ENCODE measurements at regions not wholly inside any gene's neighbourhood (a gene's known extent, or its start where the extent isn't known, plus 50 kb on each side); places are given as distances from the start of the nearest gene placed in this dataset.

- no peak for TF ChIP-seq CTCF (IDR thresholded peaks at IDR 0.05)
Observed at GRCh38 chr17:13864521-13864920, 204.8 kb upstream of the COX10 start.

GRCh38 chr17:13865650-13866049 is 203.7 kb upstream of the COX10 start:
- ATAC-seq = peak in 1 of 8 donors; percentile 29
- no peaks in the 10 kb centered on the region for H3K27me3 ChIP-seq
- peaks cover 0 to 16% (median 3%) of the 10 kb centered on the region in 9 donors for H3K4me1 ChIP-seq
- no peak for TF ChIP-seq CTCF (IDR thresholded peaks at IDR 0.05)
- H3K4me3 ChIP-seq = no peak overlapping the region
- DNase-seq = no peak
- peaks cover 0 to 15% (median 0%) of the 10 kb centered on the region in 11 donors for H3K9me3 ChIP-seq
- H3K27ac ChIP-seq = no peak overlapping the region
- 46 to 65% methylated on average over 2 of the region's 2 CpGs for WGBS, 2 donors
- intact Hi-C loops (cut with DNase I) = no loop called here
- no peaks in the 10 kb centered on the region for H3K36me3 ChIP-seq

More at GRCh38 chr17:13864521-13864920, 204.8 kb upstream of the COX10 start:
- ATAC-seq (peak in 1 of 8 donors; percentile 59), DNase-seq (no peak)
- Histone ChIP-seq H3K9me3 (peaks cover 0 to 23% (median 2%) of the 10 kb centered on the region in 11 donors), H3K4me3 (no peak overlapping the region), H3K27ac (no peak overlapping the region), H3K27me3 (no peaks in the 10 kb centered on the region), H3K36me3 (no peaks in the 10 kb centered on the region), H3K4me1 (peaks cover 0 to 16% (median 3%) of the 10 kb centered on the region in 9 donors)
- 60 to 71% methylated on average over 3 of the region's 3 CpGs for WGBS, 2 donors
- intact Hi-C loops (cut with DNase I) = no loop called here

- no peak for TF ChIP-seq CTCF (IDR thresholded peaks at IDR 0.05)
- Histone ChIP-seq H3K36me3 (no peaks in the 10 kb centered on the region), H3K4me1 (peaks cover 0 to 13% (median 3%) of the 10 kb centered on the region in 9 donors), H3K27me3 (no peaks in the 10 kb centered on the region), H3K9me3 (peaks cover 0 to 13% (median 0%) of the 10 kb centered on the region in 11 donors), H3K4me3 (no peak overlapping the region), H3K27ac (no peak overlapping the region)
- ATAC-seq (no peak), DNase-seq (no peak)
- intact Hi-C loops (cut with DNase I) = no loop called here
- 44 to 51% methylated on average over 9 of the region's 9 CpGs for WGBS, 2 donors
Observed at GRCh38 chr17:13869331-13869940, 199.9 kb upstream of the COX10 start.

GRCh38 chr17:13871261-13871660 is 198.0 kb upstream of the COX10 start:
- 87 to 90% methylated on average over 4 of the region's 4 CpGs for WGBS, 2 donors
- DNase-seq (no peak), ATAC-seq (no peak)
- intact Hi-C loops (cut with DNase I) = no loop called here
- no peak for TF ChIP-seq CTCF (IDR thresholded peaks at IDR 0.05)
- H3K36me3 ChIP-seq = no peaks in the 10 kb centered on the region
- no peaks in the 10 kb centered on the region for H3K27me3 ChIP-seq
- peaks cover 0 to 7% (median 0%) of the 10 kb centered on the region in 9 donors for H3K4me1 ChIP-seq
- H3K4me3 ChIP-seq = no peak overlapping the region
- H3K27ac ChIP-seq = no peak overlapping the region
- H3K9me3 ChIP-seq = peaks cover 0 to 13% (median 0%) of the 10 kb centered on the region in 11 donors
